PC-9 (cell line): ENCODE measurements at regions not wholly inside any gene's neighbourhood (a gene's known extent, or its start where the extent isn't known, plus 50 kb on each side); places are given as distances from the start of the nearest gene placed in this dataset.

Source experiments
- BruUV-seq: library from RNA; stranded (reverse); fragments of 400-500 nt; replicated peaks from 2 replicates; lab custom pipeline; 2021; lab: Mats Ljungman, UMichigan
- CTCF ChIA-PET: fragments of 300-600 bp; sonication (Branson Sonifier 250); formaldehyde crosslinking; loops from one replicate; lab custom pipeline; 2022; ENCODE audit warnings: antibody characterized with exemption; lab: Charles Lee
- POLR2A ChIA-PET: fragments of 300-600 bp; sonication (Branson Sonifier 250); formaldehyde crosslinking; loops from one replicate; lab custom pipeline; 2022; ENCODE audit warnings: antibody characterized with exemption; ENCODE audit not compliant: unreplicated experiment; lab: Charles Lee
- DNase-seq, 2 experiments: peaks; one replicate each; pipeline versions ENCODE4 v3.0.0 to v3.0.0-alpha.2; 2015 to 2022; ENCODE audit warnings: mixed read lengths in 1 of 2
- H2AFZ ChIP-seq: fragments of 200-600 bp; sonication (generic); 2 replicates; pipeline ENCODE4 v1.8.1; 2017; ENCODE audit warnings: antibody characterized with exemption
- H3F3A ChIP-seq: fragments of 200-600 bp; sonication (generic); 2 replicates; pipeline ENCODE4 v1.8.1; 2017; ENCODE audit warnings: antibody characterized with exemption, mild to moderate bottlenecking, low read depth; ENCODE audit not compliant: insufficient read depth
- H3K27ac ChIP-seq: fragments of 200-600 bp; sonication (generic); 2 replicates; pipeline ENCODE4 v1.6.1; 2016; ENCODE audit warnings: mixed run types
- H3K27me3 ChIP-seq: fragments of 200-600 bp; sonication (generic); 2 replicates; pipeline ENCODE4 v1.6.1; 2016; ENCODE audit warnings: low read depth, mixed run types; ENCODE audit not compliant: insufficient read depth
- H3K36me3 ChIP-seq: fragments of 200-600 bp; sonication (generic); 2 replicates; pipeline ENCODE4 v1.6.1; 2016; ENCODE audit warnings: low read depth, mixed run types
- H3K4me1 ChIP-seq: fragments of 200-600 bp; sonication (generic); replicated peaks from 2 replicates; pipeline ENCODE4 v1.6.1; 2016; ENCODE audit warnings: mixed run types; ENCODE audit not compliant: insufficient read depth
- H3K4me2 ChIP-seq: fragments of 200-600 bp; sonication (generic); 2 replicates; pipeline ENCODE4 v1.6.1; 2017; ENCODE audit warnings: mixed run types
- H3K4me3 ChIP-seq: fragments of 200-600 bp; sonication (generic); 2 replicates; pipeline ENCODE4 v1.6.1; 2016; ENCODE audit warnings: mixed run types
- H3K79me2 ChIP-seq: fragments of 200-600 bp; sonication (generic); 2 replicates; pipeline ENCODE4 v1.6.1; 2017; ENCODE audit warnings: low read depth, mixed run types
- H3K9me2 ChIP-seq: fragments of 200-600 bp; sonication (generic); 2 replicates; pipeline ENCODE4 v1.8.1; 2017; ENCODE audit warnings: mild to moderate bottlenecking; ENCODE audit not compliant: insufficient read depth
- H3K9me3 ChIP-seq: fragments of 200-600 bp; sonication (generic); 2 replicates; pipeline ENCODE4 v1.8.1; 2016; ENCODE audit warnings: low read depth; ENCODE audit not compliant: insufficient read depth
- H4K20me1 ChIP-seq: fragments of 200-600 bp; sonication (generic); 2 replicates; pipeline ENCODE4 v1.8.1; 2017; ENCODE audit not compliant: insufficient read depth
- EZH2 ChIP-seq: fragments of 200-600 bp; sonication (generic); IDR thresholded peaks from 2 replicates; pipeline ENCODE4 v1.8.0; 2017; ENCODE audit warnings: antibody characterized with exemption, low read depth
- intact Hi-C: fragments of 100-400 bp; cut with micrococcal nuclease; formaldehyde crosslinking; loops from one replicate; pipeline ENCODE4 v1.10.0; 2022; ENCODE audit not compliant: unreplicated experiment
- TF ChIP-seq, protein P1 (sequence below): fragments of 200-600 bp; sonication (generic); conservative IDR thresholded peaks from 2 replicates; pipeline ENCODE4 v1.6.1; 2017; ENCODE audit warnings: mixed run types, antibody characterized with exemption, mild to moderate bottlenecking, moderate library complexity

DNA sequence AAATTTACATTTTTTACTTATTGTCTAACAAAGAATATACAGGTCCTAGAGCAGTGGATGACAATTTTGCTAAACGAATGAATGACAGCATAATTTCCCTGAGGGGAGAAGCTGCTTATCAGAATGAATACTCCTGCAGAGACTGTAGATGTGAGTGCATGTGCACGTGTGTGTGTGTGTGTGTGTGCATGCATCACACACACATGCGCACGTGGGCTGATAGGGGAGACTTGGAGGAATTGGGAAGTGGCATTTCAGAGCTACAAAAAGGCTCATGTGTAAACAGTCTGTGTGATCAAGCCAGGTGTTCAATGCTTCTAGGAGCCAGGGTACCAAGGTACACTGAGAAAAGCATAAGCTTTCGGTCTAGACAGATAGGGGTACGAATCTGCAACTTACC, 93.5 kb upstream of the SASH1 start:
- TF ChIP-seq EZH2, result no peak
- TF ChIP-seq, protein P1, sequence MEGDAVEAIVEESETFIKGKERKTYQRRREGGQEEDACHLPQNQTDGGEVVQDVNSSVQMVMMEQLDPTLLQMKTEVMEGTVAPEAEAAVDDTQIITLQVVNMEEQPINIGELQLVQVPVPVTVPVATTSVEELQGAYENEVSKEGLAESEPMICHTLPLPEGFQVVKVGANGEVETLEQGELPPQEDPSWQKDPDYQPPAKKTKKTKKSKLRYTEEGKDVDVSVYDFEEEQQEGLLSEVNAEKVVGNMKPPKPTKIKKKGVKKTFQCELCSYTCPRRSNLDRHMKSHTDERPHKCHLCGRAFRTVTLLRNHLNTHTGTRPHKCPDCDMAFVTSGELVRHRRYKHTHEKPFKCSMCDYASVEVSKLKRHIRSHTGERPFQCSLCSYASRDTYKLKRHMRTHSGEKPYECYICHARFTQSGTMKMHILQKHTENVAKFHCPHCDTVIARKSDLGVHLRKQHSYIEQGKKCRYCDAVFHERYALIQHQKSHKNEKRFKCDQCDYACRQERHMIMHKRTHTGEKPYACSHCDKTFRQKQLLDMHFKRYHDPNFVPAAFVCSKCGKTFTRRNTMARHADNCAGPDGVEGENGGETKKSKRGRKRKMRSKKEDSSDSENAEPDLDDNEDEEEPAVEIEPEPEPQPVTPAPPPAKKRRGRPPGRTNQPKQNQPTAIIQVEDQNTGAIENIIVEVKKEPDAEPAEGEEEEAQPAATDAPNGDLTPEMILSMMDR, result no peak
- ChIA-PET CTCF (no interaction called here), POLR2A (no interaction called here)
- Histone ChIP-seq H3K9me3 (no peaks in the 10 kb centered on the region), H3K9me2 (no peaks in the 10 kb centered on the region), H3K79me2 (no peaks in the 10 kb centered on the region), H4K20me1 (no peaks in the 10 kb centered on the region), H3K4me2 (no peak overlapping the region), H3F3A (no peaks in the 10 kb centered on the region), H3K27ac (no peak overlapping the region), H3K36me3 (no peaks in the 10 kb centered on the region), H3K4me3 (no peak overlapping the region), H3K27me3 (no peaks in the 10 kb centered on the region), H3K4me1 (no peaks in the 10 kb centered on the region), H2AFZ (no peak overlapping the region)
- no TSS peak for BruUV-seq
- intact Hi-C loops, result no loop called here
- DNase-seq, result no peak

DNA sequence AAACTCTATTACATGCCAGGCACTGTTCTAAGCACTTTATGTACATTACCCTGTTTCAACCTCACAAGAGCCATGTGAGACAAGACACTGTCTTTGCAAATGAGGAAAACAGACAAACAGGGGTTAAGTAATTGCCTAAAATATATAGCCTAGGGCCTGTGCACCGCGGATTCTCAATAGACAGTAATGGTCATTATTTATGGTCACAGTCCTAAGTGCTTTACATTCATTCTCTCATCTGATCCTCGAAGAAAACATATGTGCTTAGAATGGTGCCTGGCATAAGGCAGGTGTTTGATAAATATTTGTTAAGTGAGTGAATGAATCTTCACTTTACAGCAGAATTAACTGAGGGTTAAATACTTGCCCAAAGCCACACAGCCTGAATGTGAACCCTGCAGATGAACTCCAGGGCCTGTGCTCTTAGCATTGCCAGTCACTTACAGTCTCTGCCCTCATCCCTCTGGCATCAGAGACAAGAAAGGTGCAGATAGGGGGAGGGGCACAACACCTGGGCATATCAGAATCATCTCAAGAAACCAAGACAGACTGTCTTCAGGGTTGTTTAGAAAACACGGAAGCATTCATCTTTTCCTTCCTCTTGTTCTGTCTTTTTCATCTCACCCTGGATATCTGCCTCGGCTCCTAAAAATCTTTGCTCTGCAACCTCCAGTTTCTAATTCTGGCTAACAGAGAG, 92.8 kb upstream of the SASH1 start:
- TF ChIP-seq EZH2, result no peak
- TF ChIP-seq, protein P1, result no peak
- H3K4me2 ChIP-seq, result no peak overlapping the region
- H3K9me2 ChIP-seq, result no peaks in the 10 kb centered on the region
- ChIA-PET POLR2A (no interaction called here), CTCF (no interaction called here)
- no TSS peak for BruUV-seq
- intact Hi-C loops, result loop anchor here (5.0 kb wide), 1 partner anchor 743 kb away; the partner anchor contains the start of gene SAMD5
- H3K9me3 ChIP-seq, result no peaks in the 10 kb centered on the region; the same call in 1 of the 2 replicates
- H3K4me1 ChIP-seq, result no peaks in the 10 kb centered on the region
- H3F3A ChIP-seq, result no peaks in the 10 kb centered on the region
- H3K36me3 ChIP-seq, result no peaks in the 10 kb centered on the region
- no peaks in the 10 kb centered on the region for H3K79me2 ChIP-seq
- H3K27me3 ChIP-seq, result no peaks in the 10 kb centered on the region
- no peaks in the 10 kb centered on the region for H4K20me1 ChIP-seq
- no peak overlapping the region for H2AFZ ChIP-seq
- no peak overlapping the region for H3K4me3 ChIP-seq
- DNase-seq, result no peak
- peak overlapping the region; percentile 24; the same call in 1 of the 2 replicates for H3K27ac ChIP-seq

- no peak overlapping the region for H2AFZ ChIP-seq
- no peak for TF ChIP-seq EZH2
- TF ChIP-seq, protein P1, result peak; percentile 66
- H3K27me3 ChIP-seq, result no peaks in the 10 kb centered on the region
- no peak overlapping the region for H3K4me2 ChIP-seq
- POLR2A ChIA-PET, result no interaction called here
- BruUV-seq, result no TSS peak
- no peaks in the 10 kb centered on the region for H3K79me2 ChIP-seq
- H3K36me3 ChIP-seq, result no peaks in the 10 kb centered on the region
- CTCF ChIA-PET, result interaction anchor here (0.9 kb wide), 1 partner anchor 744 kb away, joined by 3 read pairs; no protein-coding TSS in a partner anchor
- DNase-seq, result no peak
- no peak overlapping the region for H3K4me3 ChIP-seq
- H3K9me3 ChIP-seq, result no peaks in the 10 kb centered on the region; the same call in 1 of the 2 replicates
- intact Hi-C loops, result loop anchor here (5.0 kb wide), 1 partner anchor 744 kb away; the partner anchor contains the start of gene SAMD5
- no peaks in the 10 kb centered on the region for H4K20me1 ChIP-seq
- H3K27ac ChIP-seq, result peak overlapping the region; percentile 24; the same call in 1 of the 2 replicates
- no peaks in the 10 kb centered on the region for H3K4me1 ChIP-seq
- no peaks in the 10 kb centered on the region for H3F3A ChIP-seq
- no peaks in the 10 kb centered on the region for H3K9me2 ChIP-seq
Observed at GRCh38 chr6:148250975-148251685, 91.5 kb upstream of the SASH1 start.
